NAMALWA (cell line): ENCODE measurements at regions not wholly inside any gene's neighbourhood (a gene's known extent, or its start where the extent isn't known, plus 50 kb on each side); places are given as distances from the start of the nearest gene placed in this dataset.

Experiments used
- DNase-seq: peaks from one replicate; pipeline ENCODE4 v3.0.0-alpha.2; 2015; ENCODE audit warnings: low spot score

DNA sequence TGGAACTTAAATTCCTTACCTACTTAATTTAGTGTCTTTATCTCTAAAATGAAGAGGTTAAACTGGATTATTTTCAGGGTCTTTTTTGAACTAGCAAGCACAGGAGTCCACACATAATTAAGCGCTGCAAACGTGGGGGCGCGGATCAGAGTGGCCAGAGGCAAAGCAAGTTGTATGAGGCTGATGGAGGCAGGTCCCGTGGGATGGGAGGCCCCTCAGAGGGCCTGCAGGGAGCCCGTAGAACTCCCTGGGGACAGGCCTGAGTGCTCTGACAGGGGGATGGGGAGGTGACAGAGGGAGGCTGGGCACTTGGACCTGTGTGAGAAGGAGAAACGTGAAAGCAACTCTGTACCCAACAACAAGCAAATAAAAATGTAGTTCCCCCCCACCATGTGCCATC, 177.8 kb downstream of the ACKR3 start:
- DNase-seq, result no peak

DNA sequence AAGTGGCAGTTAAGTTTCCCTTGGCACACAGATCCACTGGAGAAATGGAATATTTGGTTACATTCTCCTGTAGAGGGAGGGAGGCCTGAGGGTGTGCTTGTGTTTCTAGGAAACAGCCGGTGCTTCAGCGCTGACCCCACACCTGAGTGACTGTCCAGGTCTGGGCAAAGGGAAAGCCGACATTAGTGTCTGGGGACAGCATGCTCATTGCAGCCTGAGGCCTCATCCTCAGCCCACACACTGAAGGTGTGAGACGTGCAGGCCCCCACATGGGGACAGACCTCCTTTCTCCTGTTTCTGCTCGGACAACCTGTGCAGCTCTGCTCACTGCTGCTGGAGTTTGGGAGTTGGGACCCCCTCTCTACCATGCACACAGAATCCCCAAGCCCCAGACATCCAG, 178.3 kb downstream of the ACKR3 start:
- DNase-seq, result no peak

DNA sequence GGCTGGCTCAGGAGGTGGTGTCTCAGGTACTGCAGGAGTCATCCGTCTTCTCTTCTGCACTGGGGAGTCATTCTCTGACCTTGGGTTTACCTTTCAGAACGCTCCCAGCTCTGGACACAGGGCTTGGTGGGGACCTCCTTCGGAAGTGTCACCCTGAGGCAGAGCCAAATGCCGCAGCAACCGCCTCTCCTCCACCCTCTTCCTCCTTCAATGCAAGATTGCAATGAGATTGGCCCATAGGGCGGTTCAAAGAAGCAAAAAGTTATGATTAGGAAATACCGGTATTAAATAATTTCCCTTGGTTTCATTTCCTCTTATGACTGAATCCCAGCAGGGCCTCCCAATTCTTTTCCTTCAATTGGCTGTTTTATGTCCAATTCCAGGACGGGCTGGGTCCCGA, 178.8 kb downstream of the ACKR3 start:
- no peak for DNase-seq

DNA sequence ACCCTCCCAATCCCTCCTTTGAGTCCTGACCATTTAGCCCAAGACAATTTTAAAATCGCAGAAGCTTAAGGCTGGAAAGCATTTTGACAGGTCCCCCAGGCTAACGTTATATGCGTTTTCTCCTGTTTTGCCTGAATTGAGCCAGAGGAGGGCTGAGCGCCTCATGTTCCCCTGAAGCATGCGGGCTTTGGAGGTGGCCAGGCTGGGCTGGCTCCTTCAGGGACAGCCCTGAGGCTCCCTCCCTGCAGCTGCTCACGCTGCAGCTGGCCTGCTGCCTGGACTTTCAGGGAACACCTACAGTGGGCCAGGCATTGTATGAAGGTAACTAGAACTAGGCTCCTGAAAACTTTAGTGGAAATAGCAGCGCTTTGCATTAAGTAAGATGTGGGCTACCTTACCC, 179.2 kb downstream of the ACKR3 start:
- no peak for DNase-seq

DNA sequence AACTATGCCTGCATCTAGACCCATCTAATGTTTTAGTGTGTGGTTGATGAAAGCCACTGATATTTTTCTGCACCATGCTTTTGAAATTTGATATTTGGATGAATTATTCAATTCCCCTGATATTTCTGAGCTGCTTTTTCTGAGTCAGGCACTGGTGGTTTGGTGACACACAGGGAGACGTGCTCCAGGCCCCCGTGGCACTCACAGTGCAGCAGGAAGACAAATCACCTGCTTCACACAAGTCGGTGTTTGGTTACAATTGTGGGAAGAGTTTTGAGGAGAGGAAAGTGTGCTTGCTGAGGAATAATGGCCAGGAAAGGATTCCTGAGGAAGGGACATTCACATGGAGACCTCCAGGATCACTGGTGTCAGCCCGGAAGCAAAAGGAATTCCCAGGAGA, 179.7 kb downstream of the ACKR3 start:
- no peak for DNase-seq

DNA sequence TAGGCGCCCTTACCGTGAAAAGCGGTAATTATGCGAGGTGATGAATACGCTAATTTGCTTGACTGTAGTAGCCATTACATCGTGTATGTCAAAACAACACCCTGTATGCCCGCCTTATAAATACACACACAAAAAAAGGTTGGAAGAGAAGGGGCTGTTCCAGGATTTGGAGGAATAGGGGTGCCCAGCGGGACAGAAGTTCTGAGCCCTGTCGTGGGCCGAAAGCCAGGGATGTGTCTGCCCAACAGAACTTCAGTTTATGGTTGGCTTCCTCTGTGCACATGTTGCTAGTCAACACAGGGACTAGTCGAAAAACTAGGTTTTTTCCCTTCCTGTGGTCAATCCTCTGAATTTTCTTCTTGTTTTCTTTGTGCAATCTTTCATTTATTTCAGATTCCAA, 182.5 kb downstream of the ACKR3 start:
- no peak for DNase-seq

DNA sequence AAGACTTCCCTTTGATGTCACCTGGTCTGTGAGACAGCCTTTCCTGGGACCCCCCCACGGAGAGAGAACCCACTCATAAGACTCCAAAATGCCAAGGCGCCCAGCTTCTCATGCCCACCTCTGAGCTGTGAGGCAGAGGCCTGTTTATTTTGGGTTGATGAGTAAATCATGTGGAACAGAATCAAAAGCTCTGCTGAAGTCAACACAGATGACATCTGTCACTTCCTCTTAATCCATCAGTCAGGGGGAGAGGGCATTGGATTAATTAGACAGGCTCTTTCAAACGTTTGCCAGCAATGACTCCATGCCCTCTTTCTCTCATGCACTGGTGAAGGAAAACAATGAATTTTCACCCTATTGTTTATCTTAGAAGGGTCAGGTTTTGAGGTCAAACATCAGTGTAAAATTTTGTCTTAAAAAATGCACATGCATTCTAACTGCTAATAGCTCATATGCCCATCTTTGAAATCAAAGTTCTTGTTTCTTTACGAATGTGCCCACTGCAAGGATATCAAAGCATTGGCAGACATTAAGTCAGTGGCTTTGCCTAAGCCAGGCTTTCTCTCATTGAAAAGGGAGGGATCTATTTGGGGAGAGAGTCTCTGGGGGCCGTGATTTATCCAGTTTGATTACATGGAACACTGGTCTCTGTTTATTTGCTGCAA, 184.1 kb downstream of the ACKR3 start:
- DNase-seq, result peak; percentile 57

DNA sequence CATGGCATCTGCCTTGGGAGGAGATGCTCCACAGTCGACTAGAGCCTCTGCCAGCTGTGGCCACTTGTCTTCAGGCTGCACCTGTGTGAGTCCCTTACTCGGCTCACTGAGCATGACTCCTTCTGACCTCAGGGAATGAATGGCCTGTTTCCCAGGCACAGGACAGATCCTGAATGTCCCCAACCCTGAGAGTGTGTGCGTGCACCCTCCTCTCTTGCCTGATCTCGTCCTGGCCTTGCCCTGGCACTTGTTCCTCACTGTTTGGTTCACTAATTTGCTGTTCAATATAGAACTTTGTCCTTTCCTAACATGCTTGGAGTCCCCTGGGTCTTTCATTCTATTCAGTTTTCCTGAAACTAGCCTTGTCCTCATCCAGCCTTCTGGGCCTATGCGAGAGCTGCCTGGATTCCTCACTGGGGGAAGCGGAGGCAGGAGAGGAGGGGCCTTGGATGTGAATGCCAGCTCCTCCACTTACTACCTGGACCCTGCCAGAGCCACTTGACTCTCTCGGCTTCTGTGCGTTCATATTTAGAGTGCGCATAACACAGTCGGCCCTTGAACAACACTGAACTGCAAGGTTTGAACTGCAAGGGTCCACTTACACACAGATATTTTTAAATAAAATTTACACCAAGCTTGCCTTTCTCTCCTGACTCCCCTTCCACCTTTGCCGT, 184.8 kb downstream of the ACKR3 start:
- peak; percentile 24 for DNase-seq

DNA sequence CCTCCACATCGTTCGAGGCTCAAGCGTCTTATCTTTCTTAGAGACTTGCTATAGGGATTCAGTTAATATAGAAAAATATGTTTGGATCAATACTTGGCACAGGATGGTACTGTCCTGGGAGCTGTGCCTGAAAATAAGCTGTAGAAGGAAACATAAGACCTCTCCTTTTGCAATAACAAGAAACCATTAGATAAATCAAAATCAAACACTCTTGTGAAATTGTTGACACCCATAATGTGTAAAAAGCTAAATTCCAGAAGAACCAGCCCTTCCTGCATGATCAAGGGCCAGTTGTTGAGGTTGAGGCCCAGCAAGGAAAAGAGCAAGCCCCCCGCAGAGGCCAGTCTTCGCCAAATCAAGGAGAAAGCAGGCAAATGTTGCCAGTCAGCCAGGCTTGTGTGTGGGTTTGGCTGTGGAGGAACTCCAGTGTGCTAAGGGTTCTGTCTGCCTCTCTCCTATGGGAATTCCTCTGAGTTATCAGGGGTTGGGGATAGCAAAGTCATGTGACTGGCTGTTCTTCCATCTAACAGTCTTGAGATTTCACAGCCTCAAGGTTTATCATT, 185.7 kb downstream of the ACKR3 start:
- DNase-seq, result no peak

DNA sequence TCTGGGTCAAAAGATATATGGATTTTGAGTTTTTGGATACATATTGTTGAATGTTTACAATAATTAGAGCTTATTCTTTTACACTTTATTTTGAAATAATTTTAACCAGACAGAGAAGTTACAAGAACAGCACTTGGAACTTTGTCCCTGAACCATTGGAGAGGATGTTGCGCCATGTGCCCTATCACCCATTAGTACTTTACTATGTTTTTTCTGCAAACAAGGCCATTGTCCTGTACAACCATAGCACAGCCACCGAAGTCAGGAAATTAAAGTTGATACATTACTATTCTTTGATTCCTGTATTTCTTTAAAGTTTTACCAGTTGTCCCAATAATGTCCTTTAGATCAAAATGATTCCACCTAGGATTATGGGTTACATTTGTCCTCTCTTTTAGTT, 188.8 kb downstream of the ACKR3 start:
- no peak for DNase-seq

DNA sequence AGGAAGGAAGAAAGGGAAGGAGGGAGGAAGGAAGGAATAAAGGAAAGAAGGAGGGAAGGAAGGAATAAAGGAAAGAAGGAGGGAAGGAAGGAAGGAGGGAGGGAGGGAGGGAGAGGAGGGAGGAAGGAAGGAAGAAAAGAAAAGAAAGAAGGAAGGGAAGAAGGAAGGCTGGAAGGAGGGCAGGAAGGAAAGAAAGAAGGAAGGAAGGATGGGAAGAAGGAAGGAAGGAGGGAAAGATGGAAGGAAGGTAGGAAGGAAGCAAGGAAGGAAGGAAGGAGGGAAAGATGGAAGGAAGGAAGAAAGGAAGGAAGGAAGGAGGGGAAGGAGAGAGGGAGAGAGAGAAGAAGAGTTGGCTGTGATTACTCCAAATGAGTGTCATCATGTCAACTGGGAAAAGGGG, 190.6 kb downstream of the ACKR3 start:
- no peak for DNase-seq

DNA sequence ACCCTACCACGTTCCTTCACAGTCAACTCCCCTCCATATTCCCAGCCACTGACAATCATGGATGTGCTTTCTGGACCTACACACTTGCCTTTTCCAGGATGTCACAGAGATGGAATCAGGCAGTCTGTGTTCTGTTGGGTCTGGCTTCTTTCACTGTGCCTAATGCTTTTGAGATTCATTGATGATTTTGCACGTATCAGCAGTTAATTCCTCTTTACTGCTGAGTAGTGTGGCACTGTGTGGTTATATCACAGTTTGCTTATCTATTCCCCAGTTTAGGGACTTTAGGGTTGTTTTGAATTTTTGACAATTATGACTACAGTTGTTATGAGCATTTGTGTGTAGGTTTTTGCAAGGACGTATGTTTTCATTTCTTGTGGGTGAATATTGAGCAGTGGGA, 191.7 kb downstream of the ACKR3 start:
- no peak for DNase-seq

DNA sequence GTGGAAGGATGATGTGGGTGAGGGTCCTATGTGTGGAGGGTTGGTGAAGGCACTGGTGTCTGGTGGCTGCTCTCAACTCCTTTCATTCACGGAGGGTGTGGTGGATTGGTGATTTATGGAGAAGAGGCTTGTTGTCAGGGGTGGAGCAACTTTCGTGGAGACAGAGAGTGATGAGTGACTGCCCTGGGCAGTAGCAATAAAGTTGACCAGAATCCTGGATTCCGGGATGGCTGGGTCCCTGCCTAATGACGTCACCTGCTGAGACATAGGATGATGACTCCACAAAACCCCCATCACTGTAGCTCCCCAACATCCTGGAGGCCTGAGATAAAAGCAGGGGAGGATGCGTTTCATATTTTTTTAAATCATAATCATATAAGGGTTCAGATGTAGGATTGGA, 193.0 kb downstream of the ACKR3 start:
- DNase-seq, result no peak

DNA sequence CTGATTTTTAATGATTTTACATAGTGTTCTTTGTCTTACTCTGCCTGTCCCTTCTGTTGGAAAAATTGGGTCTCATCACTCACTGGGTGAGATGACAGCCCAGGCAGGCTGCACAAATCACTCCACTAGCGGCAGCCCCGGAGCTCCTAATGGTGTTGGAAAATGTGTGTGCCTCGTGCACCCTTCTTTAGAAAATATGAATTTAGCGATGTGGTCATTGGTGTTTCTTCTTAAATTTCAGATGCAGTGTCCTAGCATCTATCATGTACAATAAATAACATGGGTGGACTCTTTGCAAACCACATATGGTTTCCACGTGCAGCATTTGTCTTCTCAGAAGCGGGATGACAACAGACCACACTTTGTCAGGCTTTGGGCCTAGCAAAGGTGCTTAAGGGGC, 194.2 kb downstream of the ACKR3 start:
- DNase-seq, result no peak

DNA sequence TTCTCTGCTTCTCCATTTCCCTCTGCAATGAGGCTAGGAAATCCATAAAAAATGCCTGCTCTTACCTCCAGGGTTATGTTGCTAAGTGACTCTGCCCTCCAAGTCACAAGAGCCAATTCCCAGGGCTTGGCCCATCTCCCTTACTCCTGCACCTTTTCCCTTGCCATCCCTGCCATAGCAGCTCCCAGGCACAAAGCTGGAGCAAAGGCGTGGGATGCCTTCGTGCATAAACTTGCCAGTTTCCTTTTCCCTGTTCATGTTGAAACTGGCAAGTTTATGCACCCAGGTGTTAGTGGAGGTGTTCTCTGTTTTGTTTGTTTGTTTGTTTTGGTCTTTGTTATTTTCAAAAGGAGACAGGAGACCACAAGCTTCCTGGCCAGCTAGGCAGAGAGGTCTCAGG, 195.1 kb downstream of the ACKR3 start:
- DNase-seq, result no peak

DNA sequence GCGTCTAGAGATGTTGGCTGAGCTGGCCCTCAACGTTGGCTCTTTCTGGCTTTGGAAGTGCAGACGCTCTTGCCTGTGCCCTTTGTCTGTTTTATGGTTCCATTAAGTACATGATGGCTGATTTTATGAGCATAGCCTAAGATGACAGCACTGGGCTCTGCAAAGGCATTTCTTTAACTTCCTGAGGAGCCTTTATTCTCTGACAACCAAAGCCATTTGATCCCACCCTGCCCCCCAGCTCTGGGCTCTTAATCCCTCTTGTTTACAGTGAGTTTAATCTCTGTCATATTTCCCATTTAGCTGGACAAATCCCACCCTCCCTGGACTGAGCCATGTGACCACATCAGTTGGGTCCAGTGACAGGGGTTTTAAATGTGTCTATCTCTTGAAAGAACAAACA, 195.9 kb downstream of the ACKR3 start:
- no peak for DNase-seq

DNA sequence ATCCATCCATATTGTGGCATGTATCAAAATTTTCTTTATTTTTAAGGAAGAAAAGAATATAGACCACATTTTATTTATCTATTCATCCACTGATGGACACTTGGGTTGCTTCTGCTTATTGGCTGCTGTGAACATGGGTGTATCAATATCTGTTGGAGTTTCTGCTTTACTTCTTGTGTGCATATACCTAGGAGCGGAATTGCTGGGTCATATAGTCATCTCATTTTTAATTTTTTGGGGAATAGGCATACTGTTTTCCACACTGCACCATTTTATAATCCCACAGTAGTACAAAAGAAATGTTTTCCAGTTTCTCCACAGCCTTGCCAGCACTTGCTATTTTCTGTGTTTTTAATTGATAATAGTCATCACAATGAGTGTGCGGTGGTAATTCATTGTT, 197.2 kb downstream of the ACKR3 start:
- no peak for DNase-seq

DNA sequence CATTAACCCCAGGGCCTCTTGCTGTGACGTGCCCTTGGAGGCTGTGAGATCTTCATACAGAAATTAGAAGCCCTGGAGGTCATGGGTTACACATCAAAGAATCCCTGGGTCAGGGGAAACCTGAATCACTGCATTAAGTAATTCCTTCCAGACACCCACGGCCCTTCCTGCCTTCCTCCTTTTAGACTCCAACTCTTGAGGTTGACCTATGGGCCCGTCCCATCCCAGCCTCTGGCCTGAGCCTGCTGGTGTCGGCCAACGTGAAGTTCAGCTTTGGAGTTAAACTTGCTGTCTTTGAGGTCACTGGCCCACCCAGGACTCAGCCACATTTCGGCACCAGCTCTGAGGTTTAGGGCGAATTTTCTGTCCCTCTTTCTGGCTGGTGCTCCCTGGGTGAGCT, 198.3 kb downstream of the ACKR3 start:
- no peak for DNase-seq

DNA sequence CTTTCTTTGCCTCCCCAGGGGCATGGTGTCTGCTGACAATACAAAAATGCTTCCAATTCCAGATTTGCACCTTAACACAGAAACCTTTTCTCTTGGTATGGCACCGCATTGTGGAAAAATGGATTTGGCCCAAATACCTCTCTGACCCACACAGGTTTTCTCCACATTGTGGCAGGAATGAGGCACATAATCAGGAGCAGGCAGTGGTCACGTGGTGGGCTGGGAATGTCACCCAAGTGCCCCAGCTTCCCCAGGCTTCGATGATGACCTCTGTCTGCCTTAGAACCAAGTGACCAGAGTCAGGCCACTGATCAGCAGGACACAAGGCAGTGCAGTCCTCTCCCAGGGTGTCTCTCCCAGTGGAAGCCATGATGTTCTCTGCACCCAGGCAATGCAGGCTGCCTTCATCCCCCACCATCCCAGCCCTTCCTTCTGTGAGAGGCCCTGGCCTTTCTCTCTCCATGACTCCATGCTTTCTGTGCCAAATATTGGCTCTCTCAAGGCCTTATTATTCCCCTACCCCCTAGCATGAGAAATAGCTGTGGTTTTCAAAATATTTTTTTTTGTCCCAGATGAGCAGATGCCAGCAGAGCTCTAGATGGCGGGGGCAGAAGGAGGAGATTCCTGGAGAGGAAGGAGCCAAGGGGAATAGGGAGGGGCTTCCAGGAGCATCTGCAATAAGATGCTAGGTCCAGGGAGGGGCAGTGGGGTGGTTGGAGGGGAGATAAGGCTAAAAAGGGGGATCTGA, 198.9 kb downstream of the ACKR3 start:
- DNase-seq, result no peak

DNA sequence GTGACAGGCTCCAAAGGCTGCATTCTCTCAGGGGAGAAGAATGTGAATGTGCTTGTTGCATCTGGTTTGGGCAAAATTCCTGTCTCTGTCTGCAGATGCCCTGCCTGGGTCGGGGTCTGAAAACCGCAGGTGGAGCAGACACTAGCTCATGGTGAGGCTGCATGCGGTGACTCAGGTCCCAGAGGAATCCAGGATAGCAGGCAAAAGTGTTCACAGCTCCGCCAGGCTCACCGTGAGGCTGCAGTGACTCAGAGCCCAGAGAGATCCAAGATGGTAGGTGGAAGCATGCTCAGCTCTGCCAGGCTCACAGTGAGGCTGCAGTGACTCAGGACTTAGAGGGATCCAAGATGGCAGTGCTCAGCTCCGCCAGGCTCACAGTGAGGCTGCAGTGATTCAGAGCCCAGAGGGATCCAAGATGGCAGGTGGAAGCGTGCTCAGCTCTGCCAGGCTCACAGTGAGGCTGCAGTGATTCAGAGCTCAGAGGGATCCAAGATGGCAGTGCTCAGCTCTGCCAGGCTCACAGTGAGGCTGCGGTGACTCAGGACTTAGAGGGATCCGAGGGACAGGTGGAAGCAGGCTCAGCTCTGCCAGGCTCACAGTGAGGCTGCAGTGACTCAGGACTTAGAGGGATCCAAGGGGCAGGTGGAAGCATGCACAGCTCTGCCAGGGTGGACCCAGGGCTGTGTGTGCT, 200.5 kb downstream of the ACKR3 start:
- no peak for DNase-seq

DNA sequence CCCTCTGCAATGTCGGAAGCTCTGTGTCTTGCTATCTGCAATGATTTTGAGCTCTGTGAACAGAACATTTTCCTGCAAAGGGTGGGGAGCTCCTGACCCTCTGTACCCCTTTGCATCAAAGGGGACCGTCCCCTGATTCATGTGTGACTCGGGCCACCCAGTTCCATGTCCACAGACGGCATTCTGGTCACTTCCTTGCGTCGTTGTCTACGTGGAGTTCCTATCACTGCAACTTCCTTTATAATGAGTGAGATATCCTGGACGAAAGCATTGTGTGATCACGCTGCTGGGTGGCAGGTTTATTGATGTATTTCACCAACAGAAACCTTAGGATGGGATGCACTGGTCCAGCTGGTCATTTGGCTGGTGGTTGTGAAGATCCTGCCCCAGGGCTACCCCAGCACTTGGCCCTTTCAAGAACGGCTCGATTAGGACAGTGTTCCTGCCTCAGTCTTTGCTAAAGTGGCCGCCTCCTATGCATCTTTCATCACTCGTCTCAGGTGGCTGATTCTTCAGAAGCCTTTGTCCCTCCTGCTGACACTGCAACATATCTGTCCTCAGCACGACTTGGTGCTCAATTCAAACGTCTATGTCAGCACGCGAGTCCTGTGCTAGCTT, 202.7 kb downstream of the ACKR3 start:
- DNase-seq, result no peak

DNA sequence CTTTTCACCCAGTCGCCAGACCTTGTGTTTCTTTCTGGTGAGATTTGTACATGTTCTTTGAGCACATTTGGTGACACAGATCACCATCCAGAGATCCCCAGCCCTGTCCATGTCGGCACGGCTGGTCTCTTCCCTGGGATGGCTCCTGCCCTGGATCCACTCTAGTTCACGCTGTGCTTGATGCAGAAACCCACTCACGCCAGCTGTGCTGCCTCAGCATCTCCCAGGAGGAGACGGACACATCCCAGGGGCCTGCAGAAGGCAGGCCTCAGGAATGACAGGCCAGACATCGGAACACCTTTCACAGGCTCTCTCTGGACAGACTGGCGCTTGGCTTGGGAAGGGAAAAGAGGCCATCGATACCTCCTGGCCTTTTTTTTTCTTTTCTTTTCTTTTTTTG, 203.6 kb downstream of the ACKR3 start:
- DNase-seq, result no peak
